ENCODE measurements at regions not wholly inside any gene's neighbourhood (a gene's known extent, or its start where the extent isn't known, plus 50 kb on each side); places are given as distances from the start of the nearest gene placed in this dataset.
"Not testable (repeated sequence)": the region's sequence is repeated elsewhere in the genome, so short reads cannot be mapped to it uniquely, and the experiment has no call there.

DNA sequence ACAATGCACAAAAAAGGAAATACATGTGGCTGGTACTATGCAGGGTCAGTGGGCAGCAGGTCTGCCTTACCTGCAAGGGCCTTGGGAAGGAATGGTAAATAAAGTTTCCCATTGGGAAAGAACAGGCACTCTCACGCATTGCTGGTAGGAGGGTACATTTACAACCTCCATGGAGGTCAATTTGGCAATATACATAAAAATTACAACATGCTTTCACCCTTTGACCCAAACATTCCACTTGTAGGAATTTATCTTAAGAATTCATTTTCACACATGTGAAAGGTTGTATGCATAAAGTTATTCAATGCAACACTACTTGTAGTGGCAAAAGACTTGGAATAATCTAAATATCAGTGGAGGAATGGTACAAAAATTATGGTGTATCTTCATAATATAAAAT, 216.4 kb downstream of the DLEU7 start:
- Histone ChIP-seq H3K4ac (ENCODE audit: low read depth, low read length) (no peak overlapping the region), H4K91ac (ENCODE audit: insufficient read depth, low read depth, low read length) (no peak overlapping the region), H3K79me1 (ENCODE audit: low read depth in 1 of 2, low read length in 2 of 2) (no peaks in the 10 kb centered on the region), H3K27ac (ENCODE audit: insufficient read depth, low read length) (no peak overlapping the region), H2BK120ac (ENCODE audit: low read depth, low read length) (no peak overlapping the region), H4K8ac (ENCODE audit: low read depth in 2 of 2, low read length in 2 of 2) (no peak overlapping the region), H2AFZ (replicated peaks; ENCODE audit: low read length, poor library complexity) (no peak overlapping the region), H2AK5ac (ENCODE audit: low read depth, low read length) (no peak overlapping the region), H3K9ac (ENCODE audit: low read depth, low read length) (no peak overlapping the region), H3K18ac (ENCODE audit: low read depth, low read length) (no peak overlapping the region), H2BK15ac (ENCODE audit: low read depth, low read length) (no peak overlapping the region), H2BK20ac (ENCODE audit: low read depth, low read length) (no peak overlapping the region), H3K9me1 (ENCODE audit: insufficient read depth, low read length) (no peaks in the 10 kb centered on the region), H2AK9ac (replicated peaks; ENCODE audit: low read depth, low read length, poor library complexity) (no peak overlapping the region), H3K4me1 (ENCODE audit: control insufficient read depth, insufficient read depth, low read length) (no peaks in the 10 kb centered on the region), H4K20me1 (ENCODE audit: insufficient read depth, low read length) (no peaks in the 10 kb centered on the region), H3K4me3 (ENCODE audit: insufficient read depth, low read depth, low read length) (no peak overlapping the region), H4K5ac (ENCODE audit: low read depth, low read length) (no peak overlapping the region), H3K14ac (replicated peaks; ENCODE audit: low read depth, low read length) (no peak overlapping the region), H3K36me3 (ENCODE audit: control insufficient read depth, insufficient read depth, low read length) (no peaks in the 10 kb centered on the region), H3K23ac (ENCODE audit: low read depth, low read length) (no peak overlapping the region), H3K56ac (ENCODE audit: extremely low read depth, insufficient read depth, low read length) (no peak overlapping the region), H2BK5ac (ENCODE audit: low read depth, low read length, poor library complexity, severe bottlenecking) (no peak overlapping the region), H3K9me3 (ENCODE audit: control insufficient read depth, insufficient read depth, low read length) (no peaks in the 10 kb centered on the region), H3K27me3 (ENCODE audit: control insufficient read depth, insufficient read depth, low read length) (peaks cover 5% of the 10 kb centered on the region; the same call in 1 of the 2 replicates), H3K4me2 (ENCODE audit: low read depth, low read length) (no peak overlapping the region)
- in situ Hi-C loops (cut with MboI; ENCODE audit: low sequenced_read_pairs) (no loop called here), dilution Hi-C loops (cut with HindIII; ENCODE audit: low sequenced_read_pairs, unreplicated experiment) (no loop called here), intact Hi-C loops (cut with micrococcal nuclease) (no loop called here)
- POLR2A ChIA-PET (ENCODE audit: unreplicated experiment) = no interaction called here
- no TSS peak for BruUV-seq (replicated peaks)
- ATAC-seq (ENCODE audit: low read depth) (no peak), DNase-seq (no peak)
- TF ChIP-seq POLR2A (IDR thresholded peaks at IDR 0.05; ENCODE audit: low read depth, low read length) (no peak), NFE2L2 (IDR thresholded peaks at IDR 0.05; ENCODE audit: low read depth, low read length) (no peak), CHD1 (IDR thresholded peaks at IDR 0.05; ENCODE audit: low read depth, low read length) (no peak)
- no CpG with 5 or more reads among the region's 1 CpG for WGBS, 2 experiments (ENCODE audit: extremely low coverage in 2 of 2, insufficient read length in 1 of 2)
- CTCF ChIA-PET = interaction anchor here (1.2 kb wide), 1 partner anchor 11 kb away, joined by 3 read pairs; no protein-coding TSS in a partner anchor

DNA sequence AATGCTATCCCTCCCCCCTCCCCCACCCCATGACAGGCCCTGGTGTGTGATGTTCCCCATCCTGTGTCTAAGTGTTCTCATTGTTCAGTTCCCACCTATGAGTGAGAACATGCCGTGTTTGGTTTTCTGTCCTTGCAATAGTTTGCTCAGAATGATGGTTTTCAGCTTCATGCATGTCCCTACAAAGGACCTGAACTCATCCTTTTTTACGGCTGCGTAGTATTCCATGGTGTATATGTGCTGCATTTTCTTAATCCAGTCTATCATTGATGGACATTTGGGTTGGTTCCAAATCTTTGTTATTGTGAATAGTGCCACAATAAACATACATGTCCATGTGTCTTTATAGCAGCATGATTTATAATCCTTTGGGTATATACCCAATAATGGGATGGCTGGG, 215.0 kb downstream of the DLEU7 start:
- in situ Hi-C loops (cut with MboI; ENCODE audit: low sequenced_read_pairs); H2BK5ac ChIP-seq (ENCODE audit: low read depth, low read length, poor library complexity, severe bottlenecking); H3K9me3 ChIP-seq (ENCODE audit: control insufficient read depth, insufficient read depth, low read length); H3K36me3 ChIP-seq (ENCODE audit: control insufficient read depth, insufficient read depth, low read length); H3K4me3 ChIP-seq (ENCODE audit: insufficient read depth, low read depth, low read length); H3K18ac ChIP-seq (ENCODE audit: low read depth, low read length); H2AFZ ChIP-seq (replicated peaks; ENCODE audit: low read length, poor library complexity); H4K5ac ChIP-seq (ENCODE audit: low read depth, low read length); dilution Hi-C loops (cut with HindIII; ENCODE audit: low sequenced_read_pairs, unreplicated experiment); H3K79me1 ChIP-seq (ENCODE audit: low read depth in 1 of 2, low read length in 2 of 2); BruUV-seq (replicated peaks); ATAC-seq (ENCODE audit: low read depth); DNase-seq; H4K8ac ChIP-seq (ENCODE audit: low read depth in 2 of 2, low read length in 2 of 2); H3K9ac ChIP-seq (ENCODE audit: low read depth, low read length); H3K4me2 ChIP-seq (ENCODE audit: low read depth, low read length); H3K23ac ChIP-seq (ENCODE audit: low read depth, low read length); H2AK5ac ChIP-seq (ENCODE audit: low read depth, low read length); H3K14ac ChIP-seq (replicated peaks; ENCODE audit: low read depth, low read length); H3K27ac ChIP-seq (ENCODE audit: insufficient read depth, low read length); H2AK9ac ChIP-seq (replicated peaks; ENCODE audit: low read depth, low read length, poor library complexity); intact Hi-C loops (cut with micrococcal nuclease); H3K4me1 ChIP-seq (ENCODE audit: control insufficient read depth, insufficient read depth, low read length); H2BK120ac ChIP-seq (ENCODE audit: low read depth, low read length); H3K27me3 ChIP-seq (ENCODE audit: control insufficient read depth, insufficient read depth, low read length); POLR2A ChIA-PET (ENCODE audit: unreplicated experiment); H3K4ac ChIP-seq (ENCODE audit: low read depth, low read length); H3K56ac ChIP-seq (ENCODE audit: extremely low read depth, insufficient read depth, low read length); H3K9me1 ChIP-seq (ENCODE audit: insufficient read depth, low read length); H2BK15ac ChIP-seq (ENCODE audit: low read depth, low read length); H4K91ac ChIP-seq (ENCODE audit: insufficient read depth, low read depth, low read length); H2BK20ac ChIP-seq (ENCODE audit: low read depth, low read length); H4K20me1 ChIP-seq (ENCODE audit: insufficient read depth, low read length): not testable (repeated sequence)
- CTCF ChIA-PET = interaction anchor here (0.6 kb wide), 1 partner anchor 1248 kb away, joined by 3 read pairs; no protein-coding TSS in a partner anchor
- no CpG with 5 or more reads among the region's 3 CpGs for WGBS, 2 experiments (ENCODE audit: extremely low coverage in 2 of 2, insufficient read length in 1 of 2)
